Limb (tissue), 2 donors: ENCODE measurements at regions not wholly inside any gene's neighbourhood (a gene's known extent, or its start where the extent isn't known, plus 50 kb on each side); places are given as distances from the start of the nearest gene placed in this dataset.

Experiments
- DNase-seq, 2 donors: peaks; one replicate each; pipeline ENCODE4 v3.0.0-alpha.2; 2016; ENCODE audit errors: extremely low spot score in 2 of 2

DNA sequence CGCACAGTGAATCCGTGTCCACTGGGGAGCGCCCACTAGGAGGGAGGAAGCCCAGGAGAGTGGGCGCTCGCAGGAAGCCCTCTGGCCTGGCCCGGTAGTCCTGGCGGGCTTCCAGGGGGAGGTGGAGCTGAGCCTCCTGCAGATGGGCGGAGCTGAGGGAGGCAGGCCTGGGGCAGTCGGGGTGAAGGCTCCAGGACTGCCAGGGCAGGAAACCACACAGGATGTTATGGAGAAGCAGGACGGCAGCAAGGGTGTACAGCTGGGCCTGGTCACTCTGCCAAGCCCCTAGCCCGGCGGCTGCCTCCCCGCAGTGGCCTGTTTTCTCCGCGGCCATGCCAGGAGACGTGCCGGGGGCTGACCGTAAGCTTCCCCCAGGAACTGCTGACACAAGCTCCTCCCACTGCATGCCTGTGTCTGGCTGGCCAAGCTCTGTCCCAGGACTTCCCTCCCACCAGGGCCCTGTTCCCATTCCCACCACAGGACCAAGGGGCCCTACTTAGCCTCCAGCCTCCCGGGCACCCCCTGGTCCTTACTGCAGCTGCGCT lies 143.4 kb upstream of the C14orf180 start:
- peak; percentile 30 to 56 for DNase-seq

DNA sequence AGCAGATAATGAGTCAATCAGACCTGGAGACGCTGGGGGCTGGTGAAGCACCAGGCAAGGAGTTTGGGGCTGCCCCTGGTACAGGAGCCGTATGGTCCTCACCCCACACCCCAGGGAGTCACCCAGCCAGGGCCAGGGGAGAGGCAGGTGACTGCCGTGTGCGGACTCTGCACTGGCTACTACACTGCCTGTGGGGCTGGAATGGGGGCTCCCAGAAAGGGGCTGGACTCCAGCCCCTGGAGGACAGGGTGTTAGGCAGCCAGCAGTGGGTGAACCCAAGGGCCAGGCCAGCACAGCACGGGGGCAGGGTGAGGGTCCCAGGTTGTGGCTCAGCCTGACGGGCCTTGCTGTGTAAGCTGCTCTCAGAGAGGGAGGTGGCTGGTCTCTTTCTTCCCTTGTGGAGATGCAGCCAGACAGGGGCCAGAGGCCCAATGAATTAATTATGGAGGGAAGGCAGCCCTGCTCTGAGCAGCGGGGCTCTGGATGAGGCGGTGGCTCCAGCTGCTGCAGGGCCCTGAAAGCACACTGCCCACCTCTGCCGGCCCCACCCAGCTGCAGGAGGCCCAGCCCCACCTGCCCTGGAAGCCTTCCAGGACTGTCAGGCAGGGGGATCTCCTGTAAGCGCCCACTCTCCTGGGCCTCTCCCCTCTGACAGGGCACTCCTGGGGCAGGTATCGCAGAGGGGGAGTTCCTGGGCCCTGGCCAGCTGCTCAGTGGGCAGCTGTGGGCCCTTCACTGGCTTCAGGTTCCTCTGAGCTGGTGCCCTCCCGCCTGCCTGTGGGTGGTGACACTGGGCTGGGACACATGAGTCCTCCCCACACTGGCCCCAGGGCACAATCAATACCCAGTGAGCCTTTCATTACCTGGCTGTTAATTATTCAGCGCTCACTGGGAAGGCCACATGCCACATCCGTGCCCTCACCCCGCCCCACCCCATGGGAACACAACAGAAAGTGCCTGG lies 142.5 kb upstream of the C14orf180 start:
- peak in 1 of 2 donors; percentile 29 for DNase-seq

DNA sequence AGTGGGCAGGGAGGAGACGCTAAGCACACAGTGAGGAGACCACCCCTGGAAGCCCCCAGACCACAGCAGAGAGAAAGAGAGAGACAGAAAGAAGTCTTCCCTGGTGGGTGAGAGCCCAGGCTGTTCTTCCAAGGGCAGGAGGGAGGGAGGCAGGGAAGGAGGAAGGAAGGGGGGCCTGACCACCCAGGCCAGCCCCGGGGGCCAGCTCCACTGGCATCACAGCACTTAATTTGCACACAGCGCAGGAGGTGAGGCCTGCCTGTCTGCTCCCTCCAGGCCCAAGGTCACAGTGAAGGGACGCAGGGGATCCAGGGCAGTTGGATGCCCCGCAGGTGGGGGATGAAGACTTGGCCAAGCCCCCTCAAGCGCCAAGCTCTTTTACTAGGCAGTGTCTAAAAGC lies 141.9 kb upstream of the C14orf180 start:
- no peak for DNase-seq

DNA sequence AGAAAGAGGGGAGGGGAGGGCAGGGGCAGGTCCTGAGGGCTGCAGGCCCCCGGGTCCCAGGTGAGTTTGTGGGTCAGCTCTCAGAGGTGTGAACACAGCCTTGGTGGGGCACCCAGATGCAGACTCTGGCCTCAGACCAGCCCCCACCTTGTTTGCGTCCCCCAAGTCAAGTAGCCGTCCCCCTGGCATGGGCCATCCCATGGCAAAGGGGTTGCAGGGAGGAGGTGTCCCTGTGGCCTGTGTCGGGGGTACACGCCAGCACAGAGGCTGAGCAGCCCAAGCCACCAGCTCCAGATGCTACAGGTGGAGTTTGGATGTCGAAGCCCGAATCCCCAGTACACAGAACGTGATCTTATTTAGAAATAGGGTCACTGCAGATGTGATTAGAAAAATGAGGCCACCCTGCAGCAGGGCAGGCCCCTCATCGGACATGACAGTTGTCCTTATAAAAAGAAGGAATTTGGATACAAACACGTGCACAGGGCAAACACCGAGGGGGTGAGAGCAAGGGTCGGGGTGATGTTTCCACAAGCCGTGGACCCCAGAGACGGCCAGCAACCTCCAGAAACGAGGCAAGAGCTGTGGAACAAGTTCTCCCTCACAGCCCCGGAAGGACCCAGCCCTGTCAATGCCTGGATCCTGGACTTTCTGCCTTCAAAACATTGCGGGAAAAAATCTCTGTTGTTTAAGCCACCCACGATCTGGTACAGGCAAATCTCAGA lies 141.2 kb upstream of the C14orf180 start:
- no peak for DNase-seq

DNA sequence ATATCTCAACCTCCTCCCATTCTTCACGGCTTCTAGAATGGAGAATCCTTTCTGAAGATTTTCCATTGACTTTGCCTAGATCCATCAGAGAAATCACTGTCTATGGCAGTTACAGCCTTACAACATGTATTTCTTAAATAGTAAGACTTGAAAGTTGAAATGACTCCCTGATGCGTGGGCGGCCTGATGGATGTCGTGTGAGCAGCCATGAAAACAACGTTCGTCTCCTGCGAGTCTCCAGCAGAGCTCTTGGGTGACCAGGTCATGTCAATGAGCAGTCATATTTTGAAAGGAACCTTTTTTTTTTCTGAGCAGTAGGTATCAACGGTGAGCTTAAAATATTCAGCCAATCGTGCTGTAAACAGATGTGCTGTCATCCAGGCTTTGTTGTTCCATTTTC lies 139.9 kb upstream of the C14orf180 start:
- no peak for DNase-seq

DNA sequence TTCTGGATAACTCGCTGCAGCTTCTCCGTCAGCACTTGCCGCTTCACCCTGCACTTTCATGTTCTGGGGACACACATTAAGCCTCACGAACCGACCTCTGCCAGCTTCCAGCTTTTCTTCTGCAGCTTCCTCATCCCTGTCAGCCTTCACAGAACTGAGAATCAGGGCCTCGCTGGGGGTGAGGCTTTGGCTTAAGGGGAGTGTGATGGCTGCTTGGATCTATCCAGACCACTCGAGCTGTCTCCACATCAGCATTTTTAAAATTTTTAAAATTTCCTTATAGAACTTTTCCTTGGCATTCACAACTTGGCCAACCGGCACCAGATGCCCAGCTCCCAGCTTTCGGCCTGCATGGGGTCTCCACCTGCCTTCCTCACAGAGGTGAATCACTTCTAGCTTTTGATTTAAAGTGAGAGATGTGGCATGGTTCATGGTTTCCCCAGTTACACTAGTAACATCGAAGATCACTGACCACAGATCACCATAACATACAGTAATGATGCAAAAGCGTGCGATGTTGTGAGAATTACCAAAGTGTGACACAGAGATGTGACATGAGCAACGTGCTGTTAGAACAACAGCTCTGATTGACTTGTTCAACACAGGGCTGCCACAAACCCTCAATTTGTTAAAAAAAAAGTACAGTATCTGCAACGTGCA lies 139.1 kb upstream of the C14orf180 start:
- DNase-seq = no peak

DNA sequence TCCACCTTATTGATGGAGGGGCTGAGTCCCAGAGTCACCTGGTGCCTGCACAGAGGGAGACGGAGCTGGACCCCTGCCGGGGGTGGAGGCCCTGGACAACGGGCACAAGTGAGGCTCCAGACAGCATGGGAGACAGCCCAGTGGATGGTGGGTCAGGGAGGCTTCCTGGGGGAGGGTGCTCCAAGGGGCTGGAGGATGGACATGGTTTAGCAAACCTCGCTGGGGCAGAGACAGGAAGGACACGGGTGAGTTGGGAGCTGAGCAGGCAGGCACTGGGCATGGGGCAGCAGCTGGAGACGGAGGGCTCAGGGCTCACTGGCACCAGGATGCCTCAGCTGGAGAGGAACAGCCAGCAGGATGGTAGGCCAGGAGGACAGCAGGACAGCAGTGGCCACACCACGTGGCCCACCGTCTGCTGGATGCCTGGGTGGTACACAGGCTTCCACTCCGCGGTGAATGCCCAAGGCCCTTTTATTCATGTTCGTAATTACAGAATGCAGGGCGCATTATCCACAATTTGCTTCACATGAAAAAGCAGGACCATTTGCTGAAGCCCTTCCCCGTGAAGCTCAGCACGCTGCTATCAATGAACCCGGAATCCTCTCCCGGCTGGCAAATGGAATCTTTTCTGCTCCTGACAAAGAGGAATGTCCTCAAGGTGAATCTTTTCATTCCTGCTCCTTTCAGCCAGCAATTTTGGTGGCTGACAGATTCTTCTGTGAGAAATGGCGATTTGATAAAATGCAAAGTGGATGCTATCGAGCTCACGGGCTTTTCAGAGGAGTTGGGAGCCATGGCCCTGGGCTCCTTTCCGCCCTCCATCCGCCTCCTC lies 138.1 kb upstream of the C14orf180 start:
- DNase-seq = peak in 1 of 2 donors; percentile 21

DNA sequence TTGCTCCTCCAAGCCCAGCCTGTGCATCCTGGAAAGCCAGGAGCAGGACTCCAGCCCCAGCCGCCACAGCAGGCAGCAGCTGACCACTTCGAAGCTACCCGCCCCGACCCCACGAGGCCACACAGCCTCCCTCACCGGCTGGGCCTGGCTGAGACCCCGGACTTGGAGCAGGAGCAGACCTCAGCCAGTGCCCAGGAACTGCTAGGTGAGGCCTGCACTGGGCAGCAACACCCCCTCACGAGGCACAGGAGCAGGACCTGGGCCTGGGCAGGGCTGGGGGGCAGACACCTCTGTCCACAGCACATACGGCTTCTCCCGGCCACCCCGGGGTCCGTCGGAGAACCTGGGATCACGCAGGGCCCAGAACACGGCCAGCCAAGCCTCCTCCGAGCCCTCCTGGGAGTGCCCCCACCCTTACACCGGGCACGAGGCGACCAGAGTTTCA lies 137.4 kb upstream of the C14orf180 start:
- DNase-seq = peak in 1 of 2 donors; percentile 23

DNA sequence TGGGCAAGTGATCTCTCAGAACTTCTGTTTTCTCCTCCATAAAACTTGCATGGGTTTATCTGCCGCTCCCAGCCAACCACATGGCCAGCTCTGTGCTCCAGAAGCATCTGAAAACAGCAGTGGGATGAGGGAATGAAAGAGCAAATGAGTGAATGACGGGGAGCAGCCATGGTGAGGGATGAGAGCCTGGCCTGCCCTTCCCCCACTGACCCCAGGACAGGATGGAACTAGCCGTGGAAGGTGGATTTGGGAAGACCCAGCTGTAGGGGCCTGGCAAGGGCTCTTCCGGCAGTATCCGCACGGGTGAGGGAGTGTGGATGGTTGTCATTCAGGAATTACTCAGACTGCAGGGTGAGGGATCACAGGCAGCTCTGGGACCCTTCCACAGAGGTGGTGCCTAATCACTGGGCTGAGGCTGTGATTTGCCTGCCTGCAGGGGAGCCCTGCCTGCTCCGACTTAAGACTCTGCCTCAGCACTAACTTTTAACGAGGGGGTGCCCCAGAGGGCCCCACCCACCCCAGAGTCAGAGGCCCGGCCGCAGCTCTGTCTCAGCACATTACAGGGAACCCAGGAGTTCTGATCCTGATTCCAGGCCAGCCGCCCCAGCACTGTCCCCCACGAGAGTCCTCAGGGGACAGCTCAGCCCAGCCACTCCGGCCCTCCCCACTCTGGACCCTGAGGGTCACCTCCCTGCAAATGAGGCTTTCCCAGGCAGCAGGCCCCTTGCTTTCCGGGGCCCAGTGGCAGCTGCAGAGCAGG lies 136.8 kb upstream of the C14orf180 start:
- DNase-seq = peak in 1 of 2 donors; percentile 22

DNA sequence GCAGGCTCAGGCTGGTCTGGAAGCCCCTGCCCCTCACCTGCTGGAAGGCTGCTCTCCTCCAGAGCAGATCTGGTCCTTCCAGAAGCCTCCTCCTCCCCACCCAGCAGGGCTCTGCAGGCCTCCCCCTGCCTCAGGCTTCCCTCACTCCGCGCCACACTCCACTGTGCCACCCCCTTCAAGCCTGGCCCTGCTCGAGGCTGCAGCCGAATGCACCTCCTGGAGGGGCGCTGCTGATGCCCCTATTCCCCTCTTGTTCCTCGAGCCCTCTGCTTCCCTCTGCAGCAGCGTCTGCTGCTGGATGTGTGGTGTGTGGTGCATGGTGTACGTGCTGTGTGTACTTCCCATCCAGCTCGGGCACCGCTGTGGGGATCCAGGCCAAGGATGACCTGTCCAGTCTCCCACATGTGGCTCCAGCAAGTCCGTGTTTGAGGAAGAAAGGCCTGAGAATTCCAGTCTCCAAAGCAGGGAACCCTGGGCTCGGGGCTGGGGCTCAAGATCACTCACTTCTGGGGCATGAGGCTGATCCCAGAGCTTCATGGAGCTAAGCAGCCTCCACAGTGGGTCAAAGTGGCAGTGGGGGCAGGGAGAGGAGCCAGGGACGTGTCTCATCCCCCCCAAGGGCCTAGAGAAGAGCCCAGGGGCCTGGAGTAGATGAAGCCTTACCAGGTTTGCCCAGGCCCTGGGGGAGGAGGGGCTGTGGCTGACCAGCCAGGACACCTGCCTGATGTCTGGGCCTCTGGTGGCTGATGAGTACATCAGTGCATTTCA lies 136.0 kb upstream of the C14orf180 start:
- DNase-seq = peak in 1 of 2 donors; percentile 32

DNA sequence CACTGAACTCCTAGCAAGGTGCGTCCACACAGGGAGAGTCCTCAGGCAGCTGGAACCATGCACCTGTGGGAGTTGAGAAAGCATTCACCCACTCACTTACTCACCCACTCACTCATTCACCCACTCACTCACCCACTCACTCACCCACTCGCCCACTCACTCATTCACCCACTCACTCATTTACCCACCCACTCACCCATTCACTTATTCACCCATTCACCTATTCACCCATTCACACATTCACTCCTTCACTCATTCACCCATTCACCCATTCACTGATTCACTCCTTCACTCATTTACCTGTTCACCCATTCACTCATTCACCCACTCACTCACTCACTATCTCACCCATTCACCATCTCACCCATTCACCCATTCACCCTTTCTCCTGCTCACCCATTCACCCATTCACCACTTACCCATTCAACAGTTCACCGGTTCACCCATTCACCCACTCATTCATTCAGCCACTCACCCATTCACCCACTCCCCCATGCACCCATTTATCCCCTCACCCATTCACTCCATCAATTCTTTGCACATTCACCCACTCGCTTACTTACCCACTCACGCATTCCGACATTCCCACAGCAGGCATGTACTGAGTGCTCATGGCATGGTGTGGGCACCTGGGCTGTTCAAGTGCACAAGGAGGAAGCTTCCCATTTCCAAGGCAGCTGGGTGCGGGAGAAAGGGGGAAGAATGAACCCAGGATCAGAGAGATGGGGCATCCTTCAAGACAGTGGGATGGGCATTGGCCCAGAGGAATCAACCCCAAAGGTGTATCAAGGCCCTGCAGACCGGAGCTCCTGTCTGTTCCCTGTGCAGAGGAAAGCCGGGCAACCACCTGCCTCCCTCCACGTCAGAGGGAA lies 135.2 kb upstream of the C14orf180 start:
- no peak for DNase-seq

DNA sequence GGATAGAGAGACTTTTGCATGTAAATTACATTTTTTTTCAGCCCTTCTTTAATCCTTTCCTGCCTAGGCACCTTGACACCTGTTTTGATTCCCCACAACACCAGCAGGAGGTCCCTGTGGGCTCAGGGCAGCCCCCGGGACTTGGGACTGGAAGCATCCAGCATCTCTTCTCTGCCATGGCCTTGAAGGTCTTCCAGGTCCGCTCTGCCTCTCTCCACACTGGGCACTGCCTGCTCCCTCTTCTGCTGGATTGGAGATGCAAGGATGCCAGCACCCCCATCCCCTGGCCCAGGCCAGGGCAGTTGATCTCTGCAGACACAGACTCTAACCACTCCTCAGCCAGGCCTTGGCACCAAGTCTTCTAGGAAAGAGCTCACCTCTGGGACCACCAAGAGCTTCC lies 134.5 kb upstream of the C14orf180 start:
- DNase-seq = peak in 1 of 2 donors; percentile 21

DNA sequence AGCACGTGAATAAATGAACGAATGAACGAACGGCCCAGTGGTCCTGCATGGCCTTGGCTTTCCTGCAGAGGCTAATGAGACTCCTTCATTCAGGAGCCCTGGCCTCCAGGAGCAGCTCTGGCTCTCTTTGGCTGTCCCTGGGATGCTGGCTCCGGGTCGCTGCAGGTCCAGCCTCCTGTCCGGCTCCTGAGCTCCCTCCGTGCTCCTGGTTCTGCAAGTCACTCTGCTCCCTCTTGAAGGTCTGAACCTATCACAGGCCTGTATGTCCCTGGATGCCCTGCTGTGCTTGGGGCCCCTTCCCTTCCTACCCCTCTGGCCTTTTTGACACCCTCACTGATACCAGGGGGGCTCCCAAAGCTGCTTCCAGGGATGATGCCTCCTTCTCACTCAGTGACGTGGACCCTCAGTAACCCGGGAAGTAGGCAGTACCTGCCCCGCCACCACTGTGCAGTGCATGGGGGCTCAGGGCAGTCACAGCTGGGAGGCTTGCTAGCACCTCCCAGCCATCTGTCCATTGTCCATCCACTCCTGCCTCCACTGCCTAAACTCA lies 133.7 kb upstream of the C14orf180 start:
- DNase-seq = no peak

DNA sequence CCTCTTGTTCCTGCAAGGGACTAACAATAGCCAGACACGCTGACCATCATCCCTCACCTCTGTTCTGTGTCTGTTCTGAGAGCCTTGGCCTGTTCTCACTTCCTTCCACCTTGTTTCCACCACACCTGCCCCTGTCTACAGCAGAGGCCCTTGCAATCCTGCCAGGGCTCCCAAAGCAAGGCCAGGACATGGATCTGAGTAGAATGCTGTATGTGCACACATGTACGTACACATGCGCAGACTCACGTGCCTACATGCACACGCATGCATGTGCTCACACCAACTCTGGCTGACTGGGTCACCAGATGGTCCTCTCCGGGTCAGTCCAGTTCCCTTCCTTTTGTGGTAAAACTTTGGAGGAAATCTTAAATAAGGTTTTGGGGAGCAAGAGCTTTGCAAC lies 133.0 kb upstream of the C14orf180 start:
- DNase-seq = no peak

DNA sequence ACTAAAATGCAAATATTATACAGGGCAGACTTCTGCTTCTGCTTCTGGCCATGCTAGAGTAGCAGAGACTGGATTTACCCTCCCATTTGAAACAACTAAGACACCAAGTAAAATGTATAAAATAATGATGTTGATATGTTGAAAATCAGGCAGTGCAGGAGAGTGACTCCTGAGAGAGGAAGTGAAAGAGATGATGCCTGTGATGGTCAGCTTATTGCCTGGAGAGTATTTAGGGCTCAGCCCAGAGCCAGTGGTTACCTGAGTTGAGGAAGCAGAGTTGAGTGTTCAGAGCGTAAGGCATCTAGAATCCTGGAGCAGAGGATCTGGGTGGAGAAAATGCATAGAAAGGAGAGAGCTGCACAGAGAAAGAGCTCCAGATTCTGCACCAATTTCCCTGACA lies 131.8 kb upstream of the C14orf180 start:
- DNase-seq = no peak

DNA sequence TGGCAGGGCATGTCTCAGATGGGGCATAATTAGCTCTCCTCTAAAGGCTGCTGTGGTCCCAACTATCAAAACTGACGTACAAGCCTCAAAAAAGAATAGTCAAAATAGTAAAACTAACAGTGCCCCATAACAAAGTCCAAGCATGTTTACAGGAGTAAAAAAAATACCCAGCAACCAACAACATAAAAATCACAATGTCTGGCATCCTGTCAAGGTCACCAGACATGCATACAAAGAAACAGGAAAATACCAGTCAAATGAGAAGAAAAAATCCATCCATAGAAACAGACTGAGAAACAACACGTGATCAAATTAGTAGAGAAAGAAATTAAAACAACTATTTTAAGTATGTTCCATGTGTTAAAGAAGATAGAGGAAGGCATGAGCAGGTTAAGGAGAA lies 131.2 kb upstream of the C14orf180 start:
- DNase-seq = no peak

DNA sequence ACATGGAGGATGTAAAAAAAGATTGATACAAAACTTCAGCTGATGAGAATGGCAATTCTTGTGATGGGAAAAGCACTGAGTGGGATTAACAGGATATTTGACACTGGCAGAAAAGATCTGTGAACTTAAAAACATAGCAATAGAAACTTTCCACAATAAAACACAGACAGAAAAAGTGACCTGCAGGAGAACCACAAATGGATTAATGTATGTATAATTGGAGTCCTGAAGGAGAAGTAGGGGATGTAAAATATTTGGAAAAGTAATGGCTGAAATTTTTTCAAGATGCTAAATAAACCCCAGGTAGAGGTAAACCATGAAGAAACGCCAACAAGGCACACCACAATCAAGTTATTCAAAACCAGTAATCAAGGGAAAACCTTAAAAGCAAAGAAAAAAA lies 130.8 kb upstream of the C14orf180 start:
- no peak for DNase-seq

DNA sequence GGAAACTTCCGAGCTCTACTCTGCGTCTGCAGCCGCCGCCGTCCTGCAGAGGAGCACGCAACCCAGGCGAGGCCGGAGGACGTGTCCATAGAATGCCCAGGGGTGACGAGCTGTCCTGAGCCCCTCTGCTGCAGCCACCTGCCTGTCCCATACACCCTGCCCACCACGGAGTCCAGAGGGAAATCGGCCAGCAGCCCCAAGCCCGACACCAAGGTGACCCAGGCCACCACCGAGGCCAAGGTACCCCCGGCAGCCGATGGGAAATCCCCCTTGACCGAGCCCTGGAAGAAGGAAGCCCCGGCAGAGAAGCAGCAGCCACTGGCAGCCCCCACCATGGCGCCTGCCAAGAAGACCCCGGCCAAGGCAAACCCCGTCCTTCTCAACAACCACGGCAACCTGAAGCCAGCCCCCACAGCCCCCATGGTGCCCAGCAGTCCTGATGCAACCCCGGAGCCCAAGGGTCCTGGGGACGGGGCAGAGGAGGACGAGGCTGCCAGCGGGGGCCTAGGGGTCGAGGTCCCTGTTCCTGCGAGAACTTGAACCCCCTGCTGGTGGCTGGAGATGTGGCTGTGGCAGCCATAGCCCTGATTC lies 128.7 kb upstream of the C14orf180 start:
- DNase-seq = no peak
